A549 (cell line): ENCODE measurements at regions not wholly inside any gene's neighbourhood (a gene's known extent, or its start where the extent isn't known, plus 50 kb on each side); places are given as distances from the start of the nearest gene placed in this dataset.

Experiments
- ATAC-seq, 2 experiments: fragments of 200-7000 bp in 1 of 2; fragments of >200 bp in 1 of 2; cut with Nextera tagmentation in 1 of 2; cut with Tn5 transposase in 1 of 2; 3 replicates each; pipeline versions ENCODE4 v1.8.0 to v1.9.1; 2018 to 2020; ENCODE audit warnings: mild to moderate bottlenecking in 1 of 2, moderate library complexity in 1 of 2
- CTCF ChIA-PET: fragments of 300-600 bp; sonication (Branson Sonifier 250); formaldehyde crosslinking; extraction: SDS; loops from one replicate; lab custom pipeline; 2021; ENCODE audit warnings: antibody characterized with exemption, inconsistent platforms; lab: Yijun Ruan, JAX
- POLR2A ChIA-PET: fragments of 350-600 bp; formaldehyde crosslinking; extraction: SDS; loops from one replicate; lab custom pipeline; 2021; ENCODE audit warnings: antibody characterized with exemption, inconsistent platforms; lab: Yijun Ruan, JAX
- DNase-seq, 2 experiments: peaks; one replicate each; pipeline versions ENCODE4 v3.0.0 to v3.0.0-alpha.2; 2011 to 2016; ENCODE audit warnings: low read depth in 1 of 2, low spot score in 1 of 2
- FAIRE-seq: peaks from 2 replicates; lab custom pipeline; 2011; peaks lifted over from hg19 to GRCh38; lab: Jason Lieb, UNC
- H3K27ac ChIP-seq, 2 experiments: fragments of >200 bp; sonication (Bioruptor Twin); formaldehyde crosslinking; 3 replicates each; pipeline ENCODE4 v1.5.1; 2016 to 2017
- H3K4me1 ChIP-seq: fragments of >200 bp; sonication (Bioruptor Twin); formaldehyde crosslinking; 3 replicates; pipeline ENCODE4 v1.6.1; 2016
- H3K4me2 ChIP-seq: fragments of >200 bp; sonication (Bioruptor Twin); formaldehyde crosslinking; 3 replicates; pipeline ENCODE4 v1.6.1; 2016
- H3K4me3 ChIP-seq: fragments of >200 bp; sonication (Bioruptor Twin); formaldehyde crosslinking; 3 replicates; pipeline ENCODE4 v1.5.1; 2016
- H3K9me3 ChIP-seq: fragments of >200 bp; sonication (Bioruptor Twin); formaldehyde crosslinking; 3 replicates; pipeline ENCODE4 v1.6.1; 2016
- BHLHE40 ChIP-seq: IDR thresholded peaks from 2 replicates; pipeline ENCODE4 v1.6.1; 2012; ENCODE audit warnings: low read depth, low read length, inconsistent platforms
- CEBPB ChIP-seq, 2 experiments: fragments of >200 bp in 1 of 2; sonication (Bioruptor Twin) in 1 of 2; formaldehyde crosslinking in 1 of 2; IDR thresholded peaks; 2 replicates each; pipeline ENCODE4 v1.6.1; 2012 to 2016
- CHD2 ChIP-seq: fragments of 150-350 bp; IDR thresholded peaks from 2 replicates; pipeline ENCODE4 v1.6.1; 2014; ENCODE audit warnings: low read length; ENCODE audit not compliant: partially characterized antibody
- CHD4 ChIP-seq: fragments of 200-600 bp; sonication (generic); IDR thresholded peaks from 2 replicates; pipeline ENCODE4 v1.6.1; 2016; ENCODE audit warnings: antibody characterized with exemption, mild to moderate bottlenecking, borderline replicate concordance
- EHF ChIP-seq: fragments of 250-450 bp; sonication (Bioruptor Pico); IDR thresholded peaks from 2 replicates; pipeline ENCODE4 v1.5.0; 2020; ENCODE audit warnings: mild to moderate bottlenecking
- EP300 ChIP-seq, 2 experiments: fragments of >200 bp; sonication (Bioruptor Twin); formaldehyde crosslinking; IDR thresholded peaks; 2 replicates in 1 of 2; 3 replicates in 1 of 2; pipeline ENCODE4 v1.6.1; 2016 to 2017
- ESRRA ChIP-seq: fragments of 150-350 bp; IDR thresholded peaks from 2 replicates; pipeline ENCODE4 v1.6.1; 2014; ENCODE audit warnings: mild to moderate bottlenecking, low read length, borderline replicate concordance
- FOSB ChIP-seq: fragments of 250-450 bp; sonication (Bioruptor Pico); IDR thresholded peaks from 2 replicates; pipeline ENCODE4 v1.5.0; 2020; ENCODE audit warnings: mild to moderate bottlenecking, moderate library complexity
- GATA3 ChIP-seq: IDR thresholded peaks from 2 replicates; pipeline ENCODE4 v1.6.1; 2012; ENCODE audit warnings: borderline replicate concordance
- HDAC2 ChIP-seq: fragments of 200-600 bp; sonication (generic); IDR thresholded peaks from 2 replicates; pipeline ENCODE4 v1.6.1; 2016
- HOXA7 ChIP-seq: fragments of 250-450 bp; sonication (Bioruptor Pico); IDR thresholded peaks from 2 replicates; pipeline ENCODE4 v1.5.0; 2020; ENCODE audit warnings: mild to moderate bottlenecking, moderate library complexity
- HOXB13 ChIP-seq: fragments of 250-450 bp; sonication (Bioruptor Pico); IDR thresholded peaks from 2 replicates; pipeline ENCODE4 v1.5.0; 2020; ENCODE audit warnings: low read depth, mild to moderate bottlenecking, moderate library complexity
- HOXB5 ChIP-seq: fragments of 250-450 bp; sonication (Bioruptor Pico); IDR thresholded peaks from 2 replicates; pipeline ENCODE4 v1.5.0; 2020; ENCODE audit warnings: mild to moderate bottlenecking, moderate library complexity
- JUN ChIP-seq, 2 experiments: fragments of >200 bp; sonication (Bioruptor Twin); formaldehyde crosslinking; IDR thresholded peaks; 2 replicates in 1 of 2; 3 replicates in 1 of 2; pipeline ENCODE4 v1.6.1; 2016 to 2017
- JUNB ChIP-seq: fragments of >200 bp; sonication (Bioruptor Twin); formaldehyde crosslinking; IDR thresholded peaks from 2 replicates; pipeline ENCODE4 v1.6.1; 2016
- KDM1A ChIP-seq: fragments of 200-600 bp; sonication (generic); IDR thresholded peaks from 2 replicates; pipeline ENCODE4 v1.6.1; 2016; ENCODE audit warnings: low read depth, mild to moderate bottlenecking
- MAZ ChIP-seq: fragments of 150-350 bp; IDR thresholded peaks from 2 replicates; pipeline ENCODE4 v1.6.1; 2014; ENCODE audit warnings: antibody characterized with exemption, low read depth, low read length, borderline replicate concordance
- MYC ChIP-seq: IDR thresholded peaks from 2 replicates; pipeline ENCODE4 v1.6.1; 2012; ENCODE audit warnings: mild to moderate bottlenecking, inconsistent platforms, low read length, improper control_type of control experiment, borderline replicate concordance
- PBX3 ChIP-seq: IDR thresholded peaks from 2 replicates; pipeline ENCODE4 v1.6.1; 2012
- RAD21 ChIP-seq, 2 experiments: fragments of >200 bp in 1 of 2; sonication (Bioruptor Twin) in 1 of 2; formaldehyde crosslinking in 1 of 2; IDR thresholded peaks in 1 of 2; conservative IDR thresholded peaks in 1 of 2; 2 replicates in 1 of 2; 3 replicates in 1 of 2; pipeline ENCODE4 v1.6.1; 2012 to 2018; ENCODE audit warnings: inconsistent platforms in 1 of 2
- RARB ChIP-seq: fragments of 250-450 bp; sonication (Bioruptor Pico); IDR thresholded peaks from 2 replicates; pipeline ENCODE4 v1.8.0; 2021; ENCODE audit warnings: mild to moderate bottlenecking, moderate library complexity
- RCOR1 ChIP-seq: fragments of 150-350 bp; IDR thresholded peaks from 2 replicates; pipeline ENCODE4 v1.6.1; 2014; ENCODE audit warnings: antibody characterized with exemption, low read length, low read depth
- RFX5 ChIP-seq: fragments of 450-650 bp; IDR thresholded peaks from 2 replicates; pipeline ENCODE4 v1.7.1; 2014; ENCODE audit warnings: antibody characterized with exemption, mild to moderate bottlenecking, moderate library complexity
- SMC3 ChIP-seq: fragments of >200 bp; sonication (Bioruptor Twin); formaldehyde crosslinking; IDR thresholded peaks from 3 replicates; pipeline ENCODE4 v1.6.1; 2018; ENCODE audit warnings: inconsistent platforms
- TP53 ChIP-seq: fragments of 250-450 bp; sonication (Bioruptor Pico); IDR thresholded peaks from 2 replicates; pipeline ENCODE4 v1.5.0; 2021; ENCODE audit warnings: mild to moderate bottlenecking, moderate library complexity
- ZFP36 ChIP-seq: fragments of 450-650 bp; IDR thresholded peaks from 2 replicates; pipeline ENCODE4 v1.6.1; 2014; ENCODE audit warnings: borderline replicate concordance; ENCODE audit not compliant: partially characterized antibody
- ZNF302 ChIP-seq: fragments of 250-450 bp; sonication (Bioruptor Pico); IDR thresholded peaks from 2 replicates; pipeline ENCODE4 v1.9.0; 2021; ENCODE audit warnings: inconsistent platforms, mild to moderate bottlenecking, moderate library complexity
- WGBS: methylation state at CpG from one replicate; pipeline ENCODE4 v1.1.6; 2017; ENCODE audit errors: missing lambda C conversion rate; 5-methylcytosine and 5-hydroxymethylcytosine counted together
- TF ChIP-seq, protein P1 (sequence below): fragments of 250-450 bp; sonication (Bioruptor Pico); IDR thresholded peaks from 2 replicates; pipeline ENCODE4 v1.5.0; 2020; ENCODE audit warnings: low read depth, mild to moderate bottlenecking, moderate library complexity

DNA sequence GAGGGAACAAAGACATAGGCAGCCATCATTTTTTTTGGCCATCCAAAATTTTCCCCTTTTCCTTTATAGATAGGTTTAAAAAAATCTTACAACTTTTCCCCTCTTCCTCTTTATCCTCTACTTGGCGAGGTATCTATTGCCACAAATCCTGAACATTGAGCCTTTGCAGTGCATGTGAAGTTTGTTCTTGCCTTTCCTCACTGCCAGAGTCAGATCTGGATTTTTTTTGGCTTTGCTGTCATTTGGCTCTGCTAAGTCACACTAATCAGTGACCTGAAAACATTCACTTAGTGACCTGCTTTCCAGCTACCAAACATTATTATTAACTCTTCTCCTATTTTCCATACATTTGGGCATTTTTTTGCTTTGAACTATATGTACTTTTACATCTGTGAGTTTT lies 249.2 kb upstream of the ZSWIM2 start:
- H3K4me3 ChIP-seq = no peak overlapping the region
- FAIRE-seq (no peak), ATAC-seq (no peak), DNase-seq (no peak)
- H3K27ac ChIP-seq = no peak overlapping the region
- CTCF ChIA-PET = no interaction called here
- WGBS = 5% methylated on average over 1 of the region's 1 CpG
- H3K4me2 ChIP-seq = no peak overlapping the region
- TF ChIP-seq GATA3 (no peak), RAD21 (conservative IDR thresholded peaks at IDR 0.05 in 1 of 2, IDR thresholded peaks at IDR 0.05 in 1 of 2) (no peak), ZFP36 (no peak), BHLHE40 (no peak), RARB (no peak), SMC3 (no peak)
- no peaks in the 10 kb centered on the region for H3K4me1 ChIP-seq
- no peaks in the 10 kb centered on the region for H3K9me3 ChIP-seq
- POLR2A ChIA-PET = no interaction called here

GRCh38 chr2:187093771-187094412 lies 244.9 kb upstream of the ZSWIM2 start:
- DNase-seq = no peak
- H3K9me3 ChIP-seq = no peaks in the 10 kb centered on the region
- no peaks in the 10 kb centered on the region for H3K4me1 ChIP-seq
- WGBS = 51% methylated on average over 1 of the region's 1 CpG
- TF ChIP-seq FOSB = no peak
- no peak for TF ChIP-seq JUNB
- TF ChIP-seq PBX3 = no peak
- no peak for TF ChIP-seq RFX5
- TF ChIP-seq CHD2 = no peak
- TF ChIP-seq JUN (IDR thresholded peaks at IDR 0.05) = no peak
- no peak for TF ChIP-seq HOXB5 (CRISPR knock-in tag)
- TF ChIP-seq, protein P1, sequence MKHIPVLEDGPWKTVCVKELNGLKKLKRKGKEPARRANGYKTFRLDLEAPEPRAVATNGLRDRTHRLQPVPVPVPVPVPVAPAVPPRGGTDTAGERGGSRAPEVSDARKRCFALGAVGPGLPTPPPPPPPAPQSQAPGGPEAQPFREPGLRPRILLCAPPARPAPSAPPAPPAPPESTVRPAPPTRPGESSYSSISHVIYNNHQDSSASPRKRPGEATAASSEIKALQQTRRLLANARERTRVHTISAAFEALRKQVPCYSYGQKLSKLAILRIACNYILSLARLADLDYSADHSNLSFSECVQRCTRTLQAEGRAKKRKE = no peak
- no peak for TF ChIP-seq KDM1A
- no peak for TF ChIP-seq MAZ
- no peak for TF ChIP-seq HOXB13 (CRISPR knock-in tag)
- TF ChIP-seq MYC = no peak
- no peak for TF ChIP-seq EP300 (IDR thresholded peaks at IDR 0.05)
- TF ChIP-seq ESRRA = no peak
- TF ChIP-seq CEBPB (IDR thresholded peaks at IDR 0.05) = no peak
- TF ChIP-seq ZNF302 (CRISPR knock-in tag) = no peak
- no peak for TF ChIP-seq TP53
- TF ChIP-seq CHD4 = no peak
- ChIA-PET CTCF (no interaction called here), POLR2A (no interaction called here)
- no peak for FAIRE-seq
- no peak overlapping the region for H3K27ac ChIP-seq
- no peak overlapping the region for H3K4me3 ChIP-seq
- no peak for ATAC-seq
- H3K4me2 ChIP-seq = no peak overlapping the region

- DNase-seq = no peak
- no peak overlapping the region for H3K4me2 ChIP-seq
- 0 out of 6 replicates have a peak, but pooled peaks of 1 of the 2 experiments have one; percentile 24 for ATAC-seq
Observed at GRCh38 chr2:187091664-187092063, 242.7 kb upstream of the ZSWIM2 start.

More at GRCh38 chr2:187091664-187092063, 242.7 kb upstream of the ZSWIM2 start:
- WGBS = 88% methylated on average over 1 of the region's 1 CpG
- POLR2A ChIA-PET = no interaction called here
- TF ChIP-seq CHD4 = no peak
- TF ChIP-seq PBX3 = no peak
- no peak for TF ChIP-seq HOXA7 (CRISPR knock-in tag)
- TF ChIP-seq KDM1A = no peak
- no peak for TF ChIP-seq MAZ
- TF ChIP-seq EP300 (IDR thresholded peaks at IDR 0.05) = no peak
- no peak for TF ChIP-seq EHF (CRISPR knock-in tag)
- no peak for TF ChIP-seq HDAC2
- no peak for TF ChIP-seq RCOR1
- H3K27ac ChIP-seq = no peak overlapping the region
- no peaks in the 10 kb centered on the region for H3K4me1 ChIP-seq
- no peak for FAIRE-seq
- no peaks in the 10 kb centered on the region for H3K9me3 ChIP-seq
- H3K4me3 ChIP-seq = no peak overlapping the region
- CTCF ChIA-PET = no interaction called here
